Uterus (tissue), 3 donors: ENCODE measurements at regions not wholly inside any gene's neighbourhood (a gene's known extent, or its start where the extent isn't known, plus 50 kb on each side); places are given as distances from the start of the nearest gene placed in this dataset.

Experiments
- DNase-seq, 2 donors: peaks; one replicate each; pipeline ENCODE4 v3.0.0-alpha.2; 2019 to 2020
- H3K27ac ChIP-seq, 2 donors: fragments of 200-600 bp; sonication (generic); 1 replicate in 1 of 2; 2 replicates in 1 of 2; pipeline ENCODE4 v1.5.1; 2016 to 2018
- H3K27me3 ChIP-seq, 2 donors: fragments of 200-600 bp; sonication (generic); one replicate each; pipeline ENCODE4 v1.5.1; 2018 to 2019; ENCODE audit warnings: control low read depth in 1 of 2
- H3K36me3 ChIP-seq, 2 donors: fragments of 200-600 bp; sonication (generic); one replicate each; pipeline ENCODE4 v1.5.1; 2019; ENCODE audit warnings: control low read depth in 1 of 2
- H3K4me1 ChIP-seq, 2 donors: fragments of 200-600 bp; sonication (generic); one replicate each; pipeline ENCODE4 v1.5.1; 2018 to 2019; ENCODE audit warnings: control low read depth in 1 of 2
- H3K4me3 ChIP-seq, 2 donors: fragments of 200-600 bp; sonication (generic); 1 replicate in 1 of 2; 2 replicates in 1 of 2; pipeline ENCODE4 v1.5.1; 2018 to 2019; ENCODE audit warnings: mild to moderate bottlenecking in 1 of 2
- H3K9me3 ChIP-seq, 2 donors: fragments of 200-600 bp; sonication (generic); one replicate each; pipeline ENCODE4 v1.5.1; 2019; ENCODE audit warnings: control low read depth in 1 of 2
- CTCF ChIP-seq, 4 experiments: fragments of 200-600 bp in 2 of 4; fragments of 450-650 bp in 2 of 4; sonication (generic) in 2 of 4; IDR thresholded peaks; one replicate each; pipeline ENCODE4 v1.5.1; 2016 to 2019; ENCODE audit warnings: antibody characterized with exemption in 4 of 4, mild to moderate bottlenecking in 2 of 4, moderate library complexity in 1 of 4
- POLR2A ChIP-seq, 2 donors: fragments of 450-650 bp; IDR thresholded peaks; one replicate each; pipeline ENCODE4 v1.6.1; 2016; ENCODE audit warnings: antibody characterized with exemption in 2 of 2, mild to moderate bottlenecking in 1 of 2, moderate library complexity in 1 of 2
- intact Hi-C: fragments of 100-400 bp; cut with DNase I; formaldehyde crosslinking; loops from one replicate; pipeline ENCODE4 v1.15.1; 2023; ENCODE audit warnings: low total_unique reads
- donor health status: DM: yes; HTN: yes; CAD: no.

- Histone ChIP-seq H3K36me3 (no peaks in the 10 kb centered on the region), H3K27ac (no peak overlapping the region), H3K4me1 (no peaks in the 10 kb centered on the region), H3K4me3 (no peak overlapping the region), H3K27me3 (no peaks in the 10 kb centered on the region), H3K9me3 (no peaks in the 10 kb centered on the region)
- intact Hi-C loops: no loop called here
- TF ChIP-seq CTCF (IDR thresholded peaks at IDR 0.05): no peak
- no peak for TF ChIP-seq POLR2A (IDR thresholded peaks at IDR 0.05)
- DNase-seq: no peak
These were observed 269.7 kb downstream of the PTBP2 start for GRCh38 chr1:96991261-96991660.

- intact Hi-C loops: no loop called here
- TF ChIP-seq POLR2A (IDR thresholded peaks at IDR 0.05) (no peak), CTCF (IDR thresholded peaks at IDR 0.05) (no peak)
- Histone ChIP-seq H3K9me3 (no peaks in the 10 kb centered on the region), H3K4me3 (no peak overlapping the region), H3K4me1 (no peaks in the 10 kb centered on the region), H3K27me3 (no peaks in the 10 kb centered on the region), H3K36me3 (no peaks in the 10 kb centered on the region), H3K27ac (no peak overlapping the region)
- DNase-seq: no peak
These were observed 271.3 kb downstream of the PTBP2 start for GRCh38 chr1:96992871-96993270.

GRCh38 chr1:96995351-96995750, 273.8 kb downstream of the PTBP2 start:
- no peaks in the 10 kb centered on the region for H3K27me3 ChIP-seq
- H3K27ac ChIP-seq: peak overlapping the region; percentile 26 to 66

GRCh38 chr1:96996001-96996400, 274.4 kb downstream of the PTBP2 start:
- peak overlapping the region; percentile 26 to 66 for H3K27ac ChIP-seq
- no peak overlapping the region for H3K4me3 ChIP-seq
- intact Hi-C loops: no loop called here
- DNase-seq: no peak
- TF ChIP-seq CTCF (IDR thresholded peaks at IDR 0.05): no peak
- no peak for TF ChIP-seq POLR2A (IDR thresholded peaks at IDR 0.05)
- no peaks in the 10 kb centered on the region for H3K4me1 ChIP-seq
- no peaks in the 10 kb centered on the region for H3K36me3 ChIP-seq
- no peaks in the 10 kb centered on the region for H3K27me3 ChIP-seq
- H3K9me3 ChIP-seq: no peaks in the 10 kb centered on the region

More at GRCh38 chr1:96995351-96995750, 273.8 kb downstream of the PTBP2 start:
- intact Hi-C loops: no loop called here
- TF ChIP-seq POLR2A (IDR thresholded peaks at IDR 0.05): no peak
- no peak for TF ChIP-seq CTCF (IDR thresholded peaks at IDR 0.05)
- DNase-seq: peak in 1 of 2 donors; percentile 18
- Histone ChIP-seq H3K36me3 (no peaks in the 10 kb centered on the region), H3K4me1 (no peaks in the 10 kb centered on the region), H3K9me3 (no peaks in the 10 kb centered on the region), H3K4me3 (no peak overlapping the region)

GRCh38 chr1:96997717-96998116, 276.1 kb downstream of the PTBP2 start:
- no peak for TF ChIP-seq CTCF (IDR thresholded peaks at IDR 0.05)
- no peak for TF ChIP-seq POLR2A (IDR thresholded peaks at IDR 0.05)
- intact Hi-C loops: no loop called here
- H3K27ac ChIP-seq: peak overlapping the region in 1 of 2 donors; percentile 66
- no peaks in the 10 kb centered on the region for H3K36me3 ChIP-seq
- no peaks in the 10 kb centered on the region for H3K27me3 ChIP-seq
- H3K4me1 ChIP-seq: no peaks in the 10 kb centered on the region
- no peak overlapping the region for H3K4me3 ChIP-seq
- no peaks in the 10 kb centered on the region for H3K9me3 ChIP-seq
- DNase-seq: no peak
